Epithelial cell of esophagus (primary cell): ENCODE measurements at regions not wholly inside any gene's neighbourhood (a gene's known extent, or its start where the extent isn't known, plus 50 kb on each side); places are given as distances from the start of the nearest gene placed in this dataset.

Experiments
- DNase-seq: peaks from one replicate; pipeline ENCODE4 v3.0.0; 2010; ENCODE audit warnings: low read depth
- H3K4me3 ChIP-seq: 2 replicates; pipeline ENCODE4 v1.5.1; 2011; ENCODE audit warnings: mild to moderate bottlenecking, low read length, control low read depth
- CTCF ChIP-seq: IDR thresholded peaks from 2 replicates; pipeline ENCODE4 v1.5.1; 2011; ENCODE audit warnings: low read depth, mild to moderate bottlenecking, low read length, control low read depth, inconsistent platforms; ENCODE audit not compliant: insufficient read depth; ENCODE audit errors: missing control alignments

DNA sequence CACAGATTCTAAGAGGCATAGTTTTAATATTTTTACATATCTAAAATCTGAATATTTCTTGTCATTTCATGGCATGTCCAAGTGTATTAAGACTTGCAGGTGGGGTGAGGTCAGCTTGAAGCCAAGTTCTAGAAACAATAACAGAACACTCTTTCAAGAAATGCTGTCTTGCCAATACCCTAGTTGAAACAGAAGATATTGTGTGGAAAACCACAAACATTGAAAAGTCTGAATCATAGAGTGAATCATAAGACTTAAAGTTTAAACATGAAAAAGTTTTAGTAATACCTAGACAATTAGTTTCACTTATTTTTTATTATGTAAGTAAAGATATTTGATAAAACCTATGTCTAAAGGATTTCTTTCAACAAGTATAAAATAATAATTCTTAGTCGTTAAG is 191.5 kb upstream of the CAND1 start:
- no peak overlapping the region for H3K4me3 ChIP-seq
- TF ChIP-seq CTCF, result no peak
- DNase-seq, result peak; percentile 84

DNA sequence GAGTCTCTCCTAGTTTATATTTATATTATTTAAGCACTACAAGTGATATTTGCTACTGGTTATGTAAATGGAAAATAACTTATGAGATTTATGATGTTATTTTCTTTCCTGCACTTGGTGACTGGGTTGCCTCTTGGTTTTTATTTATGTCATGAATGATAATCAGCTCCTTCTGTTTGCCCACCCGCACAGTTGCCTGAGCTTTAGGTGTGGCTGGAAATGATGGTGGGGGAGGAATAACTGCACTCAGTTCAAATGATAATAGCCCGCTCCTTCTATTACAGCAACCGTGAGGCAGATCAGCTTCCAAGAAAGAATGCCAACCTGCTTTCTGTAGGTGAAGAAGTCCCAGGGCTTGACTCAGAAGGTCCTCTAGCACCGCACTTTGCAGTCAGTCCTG is 190.2 kb upstream of the CAND1 start:
- no peak for TF ChIP-seq CTCF
- H3K4me3 ChIP-seq, result no peak overlapping the region
- no peak for DNase-seq

DNA sequence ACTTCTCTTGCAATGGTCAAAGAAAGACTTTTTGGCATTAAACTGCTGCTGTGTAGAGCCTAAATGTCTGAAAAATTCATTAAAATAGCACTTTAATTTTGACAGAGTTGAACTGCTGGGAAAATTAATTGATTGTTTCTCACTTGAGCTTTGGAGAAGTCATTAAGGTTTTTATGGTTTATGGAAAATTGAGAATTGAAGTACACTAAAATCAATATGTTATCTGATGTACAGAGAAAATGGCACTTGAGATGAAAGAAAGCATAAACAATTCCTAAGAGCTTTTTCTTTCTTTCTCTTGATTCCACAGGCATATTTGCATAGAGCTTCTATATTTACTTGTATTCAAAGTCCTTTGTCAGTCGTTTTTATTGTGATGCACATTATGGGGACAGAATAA is 188.5 kb upstream of the CAND1 start:
- DNase-seq, result no peak
- H3K4me3 ChIP-seq, result no peak overlapping the region
- no peak for TF ChIP-seq CTCF

GRCh38 chr12:67082221-67082620 is 186.9 kb upstream of the CAND1 start:
- no peak overlapping the region for H3K4me3 ChIP-seq
- peak; percentile 84 for DNase-seq
- no peak for TF ChIP-seq CTCF

DNA sequence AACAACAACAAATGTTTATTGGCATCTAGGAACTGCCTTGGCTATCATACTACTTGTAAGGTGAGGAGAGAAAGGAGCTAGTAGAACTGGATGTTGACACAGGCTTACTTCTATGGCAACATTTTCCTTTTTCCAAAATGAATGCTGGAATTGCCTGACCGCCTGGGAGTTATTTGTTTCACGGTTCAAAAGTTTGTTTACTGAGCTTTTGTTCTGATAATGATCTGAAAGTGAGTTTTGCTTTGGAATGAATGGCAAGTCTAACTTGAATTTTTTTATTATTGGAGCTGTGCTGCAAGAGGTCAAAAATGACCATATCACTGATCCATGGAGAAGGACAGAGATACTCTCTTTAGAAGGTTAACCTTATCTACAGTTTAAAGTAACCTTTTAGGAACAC is 183.5 kb upstream of the CAND1 start:
- H3K4me3 ChIP-seq, result no peak overlapping the region
- no peak for DNase-seq

GRCh38 chr12:67086116-67086515 is 183.0 kb upstream of the CAND1 start:
- no peak for TF ChIP-seq CTCF
- DNase-seq, result no peak
- H3K4me3 ChIP-seq, result no peak overlapping the region

More for the DNA sequence above, 183.5 kb upstream of the CAND1 start:
- no peak for TF ChIP-seq CTCF

GRCh38 chr12:67088401-67089118 is 180.6 kb upstream of the CAND1 start:
- no peak for DNase-seq
- no peak for TF ChIP-seq CTCF
- no peak overlapping the region for H3K4me3 ChIP-seq
